Stimulated activated CD8-positive, alpha-beta memory T cell treated with anti-CD3 and anti-CD28 coated beads, Interleukin-12 subunit alpha, Interleukin-12 subunit beta, amount 100 ng/mL, for 24 hours (primary cell): ENCODE measurements at regions not wholly inside any gene's neighbourhood (a gene's known extent, or its start where the extent isn't known, plus 50 kb on each side); places are given as distances from the start of the nearest gene placed in this dataset.

ENCODE experiments used
- DNase-seq: peaks from one replicate; pipeline ENCODE4 v3.0.0-alpha.2; 2020; ENCODE audit errors: extremely low read depth

- no peak for DNase-seq
Measured at GRCh38 chr12:66964629-66965028, 285.8 kb upstream of the GRIP1 start.

- DNase-seq, result no peak
Measured at GRCh38 chr12:66965621-66966020, 286.7 kb upstream of the GRIP1 start.

- no peak for DNase-seq
Measured at GRCh38 chr12:66971816-66972215, 292.9 kb upstream of the GRIP1 start.

DNA sequence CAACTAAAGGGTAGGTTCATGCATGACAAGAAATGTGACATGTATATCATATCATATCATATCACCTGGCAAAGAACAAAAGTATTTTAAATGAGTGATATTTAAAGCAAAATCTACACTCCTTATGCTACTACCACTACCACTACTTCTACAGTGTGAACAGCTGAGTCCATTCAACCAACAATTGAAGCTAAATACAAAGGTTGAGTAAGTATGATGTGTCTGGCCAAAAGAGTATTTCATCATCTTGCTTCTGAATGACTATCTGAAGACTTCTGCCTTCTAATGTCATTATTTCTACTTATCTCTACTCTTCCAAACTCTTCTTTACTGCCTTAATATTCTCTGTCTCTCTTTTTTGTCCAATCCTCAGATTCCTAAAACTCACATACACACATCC is 292.6 kb upstream of the CAND1 start:
- no peak for DNase-seq

DNA sequence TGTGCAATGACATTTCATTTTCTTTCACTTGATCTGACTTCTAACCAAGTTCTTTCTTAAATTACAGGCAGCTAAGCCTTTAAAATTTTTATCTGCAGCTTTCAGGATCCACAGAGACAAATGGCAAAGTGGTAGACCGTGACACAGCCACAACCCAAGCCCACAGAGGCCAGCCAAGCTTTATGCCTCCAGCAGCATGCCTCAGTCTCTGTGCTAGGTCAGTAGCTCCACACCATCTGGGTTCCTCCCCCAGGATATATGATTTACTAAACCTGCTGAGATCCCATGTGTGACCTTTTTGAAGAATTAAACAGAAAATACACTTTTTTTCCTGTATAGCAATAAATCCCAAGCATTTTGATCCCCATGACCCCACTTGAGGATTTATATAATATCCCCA is 290.4 kb upstream of the CAND1 start:
- no peak for DNase-seq

DNA sequence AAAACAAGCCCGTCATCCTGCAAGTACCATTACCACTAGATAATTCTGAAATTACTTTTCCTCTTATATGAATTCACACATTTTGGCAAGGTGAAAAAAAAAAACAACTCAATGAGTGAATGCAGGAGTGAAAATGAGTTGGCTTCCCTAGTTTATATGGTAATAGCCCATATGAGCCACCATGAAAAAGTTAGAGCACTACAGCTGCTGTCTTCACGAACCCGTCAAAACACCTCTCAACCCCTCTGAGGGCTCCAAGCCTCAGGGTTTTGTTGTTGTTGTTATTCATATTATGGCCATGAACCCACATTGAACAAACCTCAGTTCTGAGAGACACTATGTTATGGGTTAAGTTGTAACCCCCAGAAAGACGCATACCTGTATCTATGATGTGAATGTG is 289.9 kb upstream of the CAND1 start:
- DNase-seq, result no peak

DNA sequence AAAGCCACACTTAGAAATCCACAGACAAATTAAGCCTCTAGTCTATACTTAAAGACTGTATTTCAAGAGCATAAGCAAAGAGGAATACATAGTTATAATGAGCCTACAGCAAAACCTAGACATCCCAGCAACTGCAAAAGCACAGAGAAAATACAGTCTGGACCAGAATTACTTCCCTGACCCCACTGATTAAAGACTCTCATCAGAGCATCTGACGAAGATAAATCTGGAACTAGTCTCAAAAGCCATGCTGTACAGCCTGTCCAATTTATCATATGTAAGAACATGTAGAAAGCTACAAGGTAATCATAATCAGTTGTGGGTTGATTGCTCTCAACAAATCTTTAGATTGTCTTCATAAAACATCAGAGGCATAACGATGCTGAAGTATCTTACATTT is 285.1 kb upstream of the CAND1 start:
- DNase-seq, result no peak

DNA sequence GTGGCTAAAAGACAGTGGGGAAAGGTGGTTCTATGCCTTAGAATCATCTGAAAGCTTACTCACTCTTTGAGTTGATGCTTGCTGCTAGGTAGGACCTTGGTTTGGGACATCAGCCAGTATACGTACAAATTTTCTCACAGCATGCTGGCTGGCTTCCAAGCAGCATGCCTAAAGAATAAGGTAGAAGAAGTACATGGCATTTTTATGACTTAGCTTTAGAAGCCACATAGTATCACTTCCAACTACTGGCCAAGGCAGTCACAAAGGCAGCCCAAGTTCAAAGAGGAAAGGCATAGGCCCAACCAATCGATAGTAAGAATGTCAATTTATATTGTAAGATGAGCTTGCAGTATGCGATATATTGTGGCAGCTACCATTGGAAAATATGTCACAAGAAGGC is 284.2 kb upstream of the CAND1 start:
- no peak for DNase-seq

DNA sequence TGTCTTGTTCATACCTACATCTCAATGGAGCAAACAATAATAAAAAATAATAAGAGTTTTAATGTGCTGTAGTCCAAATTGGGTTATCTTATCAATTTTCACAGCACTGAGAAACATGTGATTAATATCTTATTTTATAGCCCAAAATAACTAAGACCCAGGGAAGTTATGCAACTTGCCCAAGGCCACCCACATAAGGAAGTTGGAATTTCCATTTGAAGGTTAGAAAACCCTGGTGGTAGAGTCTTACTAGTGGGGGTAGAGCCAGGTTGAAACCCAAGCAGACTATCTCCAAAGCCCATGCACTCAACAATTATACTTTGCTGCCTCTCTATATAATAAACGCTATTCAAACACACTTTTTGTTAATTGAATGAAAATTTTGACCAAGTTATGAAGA is 270.0 kb upstream of the CAND1 start:
- DNase-seq, result no peak

DNA sequence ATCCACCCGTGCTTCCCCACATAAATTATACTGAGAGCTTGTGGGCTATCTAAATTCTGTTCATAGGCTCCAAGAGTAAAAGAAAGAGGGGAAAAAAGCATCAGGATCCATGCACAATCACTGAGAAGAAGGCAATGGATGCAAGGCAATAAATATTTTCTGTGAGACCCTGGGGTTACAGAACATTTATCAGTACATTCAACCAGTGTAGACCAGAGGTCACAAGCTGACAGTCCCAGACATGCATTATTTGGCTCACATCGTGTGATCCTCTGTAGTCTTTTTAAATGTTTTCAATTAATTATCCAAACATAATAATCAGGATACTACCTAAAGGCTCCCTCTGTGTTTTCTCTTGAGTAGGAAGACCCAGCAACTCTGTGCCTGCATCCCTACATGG is 267.9 kb upstream of the CAND1 start:
- DNase-seq, result no peak

- no peak for DNase-seq
Measured at GRCh38 chr12:67002720-67003119, 266.4 kb upstream of the CAND1 start.

DNA sequence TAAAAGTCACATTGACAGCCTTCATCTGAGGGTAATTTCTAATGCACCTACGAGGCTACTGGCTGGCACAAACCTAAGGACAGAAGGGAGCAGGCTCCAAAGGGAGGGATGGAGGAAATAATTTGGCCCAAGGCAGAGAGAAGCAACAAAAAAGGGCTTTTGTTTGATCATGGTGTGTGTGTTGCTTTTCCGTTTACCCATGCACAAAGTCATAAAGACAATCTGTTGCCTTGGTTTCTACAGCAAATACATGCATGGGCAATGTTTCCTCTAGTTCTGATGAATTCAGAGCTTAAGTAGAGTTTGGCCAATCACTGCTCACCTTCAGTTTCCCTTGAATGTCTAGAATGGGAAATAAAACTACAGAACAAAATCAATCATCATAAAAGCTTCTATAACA is 262.5 kb upstream of the CAND1 start:
- no peak for DNase-seq

DNA sequence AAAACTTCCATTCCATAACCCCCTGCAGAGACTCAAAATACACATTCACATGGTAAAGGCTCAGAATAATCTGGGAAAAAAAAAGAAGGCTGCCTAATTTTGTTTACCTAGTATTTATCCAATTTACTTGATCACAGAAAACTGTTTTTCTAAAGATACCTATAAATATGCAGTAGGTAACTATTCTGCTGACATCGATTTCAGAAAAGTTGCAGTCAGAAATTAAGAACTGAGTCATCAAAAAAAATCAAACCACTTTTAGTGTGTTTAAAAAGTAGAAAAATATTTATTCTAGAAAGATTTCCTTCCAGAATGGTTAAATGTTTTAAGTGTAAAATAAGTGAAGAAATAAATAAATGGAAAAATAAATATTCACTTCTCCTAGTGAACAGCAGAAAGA is 254.5 kb upstream of the CAND1 start:
- no peak for DNase-seq

DNA sequence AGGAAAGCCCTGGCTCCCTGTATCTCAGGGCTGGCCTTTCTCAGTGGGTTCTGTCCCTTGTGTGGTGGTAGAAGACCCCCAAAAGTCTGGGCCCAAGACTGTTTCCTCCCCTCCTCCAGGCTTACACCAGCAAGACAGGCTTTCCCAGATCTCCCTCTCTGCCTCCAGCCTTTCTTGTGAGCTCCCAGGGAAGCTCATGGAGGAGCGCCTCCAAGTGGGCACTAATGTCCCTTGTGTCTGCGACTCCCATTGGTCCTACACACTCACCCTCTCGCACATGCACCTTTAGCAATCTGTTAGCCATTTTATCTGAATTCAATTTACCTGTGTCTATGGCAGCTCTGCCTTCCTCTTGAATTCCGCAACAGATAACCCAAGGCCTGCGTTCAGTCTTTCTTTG is 251.1 kb upstream of the CAND1 start:
- DNase-seq, result no peak

GRCh38 chr12:67019070-67019469 is 250.1 kb upstream of the CAND1 start:
- DNase-seq, result no peak

GRCh38 chr12:67025543-67026114 is 243.5 kb upstream of the CAND1 start:
- DNase-seq, result peak; percentile 2

GRCh38 chr12:67026487-67027246 is 242.5 kb upstream of the CAND1 start:
- DNase-seq, result no peak

- no peak for DNase-seq
Measured at GRCh38 chr12:67028529-67028928, 240.6 kb upstream of the CAND1 start.

- no peak for DNase-seq
Measured at GRCh38 chr12:67034110-67034879, 234.9 kb upstream of the CAND1 start.

GRCh38 chr12:67035121-67035520 is 234.0 kb upstream of the CAND1 start:
- no peak for DNase-seq

DNA sequence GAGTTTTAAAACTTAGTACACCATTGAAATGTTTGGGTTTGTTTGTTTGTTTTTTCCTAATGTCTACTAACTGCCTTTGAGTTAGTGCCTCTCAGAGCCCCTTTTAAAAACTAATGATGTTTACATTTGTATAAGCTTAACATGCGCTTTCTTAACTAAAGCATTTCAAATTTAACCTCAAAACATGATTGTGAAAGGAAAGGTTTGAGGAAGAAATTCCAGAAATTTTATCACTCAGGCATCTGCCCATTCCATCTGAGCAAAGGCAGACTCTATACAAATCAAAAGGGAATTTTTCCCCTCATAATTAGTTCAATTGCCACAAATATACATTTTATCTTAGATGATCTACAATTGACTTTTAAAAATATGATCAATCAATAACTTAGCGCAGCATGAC is 230.7 kb upstream of the CAND1 start:
- DNase-seq, result no peak

GRCh38 chr12:67039995-67040860 is 228.9 kb upstream of the CAND1 start:
- no peak for DNase-seq
